ENCODE measurements at regions not wholly inside any gene's neighbourhood (a gene's known extent, or its start where the extent isn't known, plus 50 kb on each side); places are given as distances from the start of the nearest gene placed in this dataset.

DNA sequence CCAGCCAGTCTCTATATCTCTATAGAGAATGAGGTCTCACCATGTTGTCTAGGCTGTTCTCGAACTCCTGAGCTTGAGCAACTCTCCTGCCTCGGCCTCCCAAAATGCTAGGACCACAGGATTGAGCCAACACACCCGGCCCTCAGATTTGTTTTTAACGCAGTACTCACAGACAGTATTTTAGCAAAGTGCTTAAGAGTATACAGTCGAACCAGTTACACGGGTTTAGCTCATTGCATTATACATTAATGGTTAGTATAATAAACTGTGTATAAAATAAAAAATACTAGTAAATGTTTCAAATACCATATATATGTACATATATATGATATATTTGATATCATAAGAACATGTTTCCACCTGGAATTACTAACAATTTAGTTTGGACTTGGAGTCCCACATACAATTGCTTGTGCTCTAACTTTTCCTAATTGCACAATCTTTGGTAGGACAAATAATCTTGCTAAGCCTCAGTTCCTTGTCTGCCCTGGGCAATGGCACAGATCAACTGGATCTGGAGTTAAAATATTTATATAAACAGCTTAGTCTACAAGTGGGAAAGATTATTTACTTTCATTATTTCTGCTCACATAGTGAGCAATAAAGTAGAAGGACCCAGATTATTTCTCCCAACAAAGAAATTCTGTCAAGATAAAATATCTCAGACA, 508.9 kb upstream of the LRATD1 start:
- DNase-seq: no peak

DNA sequence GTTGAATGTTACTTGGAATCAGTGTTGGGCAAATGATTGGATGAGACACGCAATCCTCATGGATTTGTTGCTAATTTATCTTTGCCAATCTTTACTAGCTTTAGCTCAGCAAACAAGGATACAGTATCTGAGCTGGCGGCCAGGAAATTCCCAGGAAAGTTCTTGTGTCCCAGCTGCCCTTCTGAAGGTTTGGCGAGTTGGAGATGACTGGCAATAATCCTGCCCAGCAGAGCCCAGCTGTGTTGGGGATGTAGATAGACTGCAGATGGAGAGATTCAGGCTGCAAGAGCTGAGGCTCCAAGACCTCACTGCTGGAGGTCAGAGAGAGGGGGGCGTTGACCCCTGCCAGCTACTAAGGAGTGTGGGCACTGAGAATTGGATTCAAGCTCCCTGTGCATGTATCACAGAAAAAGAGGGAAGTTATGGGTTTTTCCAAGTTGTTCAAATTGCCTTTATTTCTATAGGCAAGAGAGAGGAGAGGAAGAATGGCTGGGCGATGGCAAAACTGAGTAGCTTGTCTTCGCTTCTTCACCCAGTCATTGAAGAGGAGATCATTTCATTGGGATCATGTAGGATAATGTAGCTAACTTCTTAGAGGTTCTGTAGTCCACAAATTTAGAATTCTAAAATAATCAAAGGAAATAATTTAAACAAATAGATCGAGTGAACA, 506.8 kb upstream of the LRATD1 start:
- DNase-seq: no peak

- no peak for DNase-seq
Measured at GRCh38 chr2:14126846-14127245, 505.7 kb upstream of the LRATD1 start.

DNA sequence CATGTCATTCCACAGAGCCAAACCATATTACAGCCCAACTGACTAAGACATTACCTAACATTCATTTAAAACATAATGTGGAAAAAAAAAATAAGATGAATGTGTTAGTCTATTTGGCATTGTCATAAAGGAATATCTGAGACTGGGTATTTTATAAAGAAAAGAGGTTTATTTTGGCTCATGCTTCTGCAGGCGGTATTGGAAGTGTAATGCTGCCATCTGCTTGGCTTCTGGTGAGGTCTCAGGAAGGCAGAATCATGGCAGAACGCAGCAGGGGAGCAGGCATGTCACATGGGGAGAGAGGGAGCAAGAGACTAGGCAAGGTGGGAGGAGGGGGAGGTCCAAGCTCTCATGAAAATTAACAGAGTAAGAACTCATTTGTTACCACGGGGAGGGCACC, 504.8 kb upstream of the LRATD1 start:
- DNase-seq: no peak

DNA sequence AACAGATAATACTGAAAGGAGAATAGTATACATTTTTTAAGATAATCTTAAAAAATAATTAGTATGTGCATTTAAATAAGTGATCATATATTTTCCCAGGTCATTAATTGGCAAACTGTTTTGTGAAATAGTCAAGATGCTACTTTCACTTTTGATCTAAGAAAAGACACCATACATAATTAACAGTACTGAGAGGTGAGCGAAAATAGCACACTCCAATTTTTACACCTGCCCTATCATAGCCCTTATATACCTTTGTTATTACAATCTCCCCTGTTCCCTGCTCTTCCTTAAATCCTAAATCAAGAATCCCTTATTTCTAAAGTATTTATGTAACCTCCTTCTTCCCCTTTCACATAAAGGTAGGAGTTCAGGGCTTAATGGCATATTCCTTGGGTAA, 500.1 kb upstream of the LRATD1 start:
- no peak for DNase-seq

GRCh38 chr2:14134771-14135170, 497.7 kb upstream of the LRATD1 start:
- no peak for DNase-seq

GRCh38 chr2:14136030-14136429, 496.5 kb upstream of the LRATD1 start:
- no peak for DNase-seq

DNA sequence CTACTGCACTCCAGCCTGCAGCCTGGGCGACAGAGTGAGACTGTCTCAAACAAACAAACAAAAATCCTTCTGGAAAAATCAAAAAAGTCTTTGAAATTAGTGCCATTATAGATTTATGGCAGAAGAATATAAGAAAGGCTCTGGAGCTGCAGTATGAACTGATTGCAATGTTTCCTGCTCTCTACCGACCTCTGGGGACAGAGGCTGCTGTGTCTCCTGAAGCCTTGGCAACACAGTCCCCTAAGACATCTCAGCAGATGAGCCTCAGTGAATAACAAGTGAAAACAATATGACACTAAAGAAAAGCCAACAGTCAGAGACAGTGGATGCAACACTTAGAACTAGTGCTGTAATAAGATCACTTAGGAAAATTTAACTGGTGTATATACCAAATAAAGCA, 494.9 kb upstream of the LRATD1 start:
- DNase-seq: no peak

DNA sequence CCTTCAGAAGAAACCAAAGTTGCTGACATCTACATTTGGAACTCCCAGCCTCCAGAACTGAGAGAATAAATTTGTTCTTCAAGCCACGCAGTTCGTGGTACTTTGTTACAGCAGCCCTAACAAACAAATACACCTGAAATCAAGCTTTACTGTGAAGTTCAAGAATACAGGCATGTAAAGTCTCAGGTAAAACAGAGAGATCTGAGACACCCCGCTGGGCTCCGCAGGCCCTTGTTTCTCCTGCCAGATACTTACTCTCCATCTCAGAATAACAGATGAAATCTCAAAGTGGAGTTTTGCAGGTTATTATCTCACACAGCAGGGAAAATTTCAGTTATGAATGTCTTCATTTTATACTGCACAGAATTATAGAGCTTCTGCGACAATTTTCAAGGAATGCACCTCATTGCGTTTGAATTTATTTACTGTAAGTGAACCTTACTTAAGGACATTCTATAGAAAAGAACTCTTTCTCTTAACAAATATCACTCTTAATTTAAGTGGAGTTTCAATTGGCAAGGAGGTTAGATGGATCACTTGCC, 492.4 kb upstream of the LRATD1 start:
- no peak for DNase-seq

GRCh38 chr2:14143435-14143834, 489.1 kb upstream of the LRATD1 start:
- DNase-seq: no peak

- DNase-seq: no peak
Measured at GRCh38 chr2:14148216-14148615, 484.3 kb upstream of the LRATD1 start.

- no peak for DNase-seq
Measured at GRCh38 chr2:14157816-14158215, 474.7 kb upstream of the LRATD1 start.

GRCh38 chr2:14180333-14180732, 452.2 kb upstream of the LRATD1 start:
- DNase-seq: no peak

GRCh38 chr2:14182227-14182946, 450.1 kb upstream of the LRATD1 start:
- DNase-seq: no peak

- no peak for DNase-seq
Measured at GRCh38 chr2:14185906-14186305, 446.6 kb upstream of the LRATD1 start.

DNA sequence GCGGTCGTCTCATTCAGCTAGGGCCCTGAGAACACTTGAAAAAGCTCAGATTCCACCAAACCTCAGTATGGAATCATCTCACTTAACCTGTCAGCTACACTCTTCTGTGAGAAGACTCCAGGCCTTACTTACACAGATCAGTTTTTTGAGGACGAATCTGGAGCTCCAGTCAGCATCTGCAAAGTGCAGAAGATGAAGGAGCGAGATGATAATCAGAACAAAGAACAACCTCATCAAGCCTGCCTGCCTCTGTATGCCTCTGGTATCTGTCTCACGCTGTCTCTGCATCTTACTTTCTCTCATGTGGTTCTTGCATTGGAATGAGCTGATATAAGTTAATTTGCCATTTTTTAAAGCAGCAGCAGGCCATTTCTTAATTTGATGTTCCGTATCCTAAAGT, 444.1 kb upstream of the LRATD1 start:
- DNase-seq: no peak

GRCh38 chr2:14189929-14190328, 442.6 kb upstream of the LRATD1 start:
- DNase-seq: no peak

GRCh38 chr2:14194233-14194632, 438.3 kb upstream of the LRATD1 start:
- no peak for DNase-seq

DNA sequence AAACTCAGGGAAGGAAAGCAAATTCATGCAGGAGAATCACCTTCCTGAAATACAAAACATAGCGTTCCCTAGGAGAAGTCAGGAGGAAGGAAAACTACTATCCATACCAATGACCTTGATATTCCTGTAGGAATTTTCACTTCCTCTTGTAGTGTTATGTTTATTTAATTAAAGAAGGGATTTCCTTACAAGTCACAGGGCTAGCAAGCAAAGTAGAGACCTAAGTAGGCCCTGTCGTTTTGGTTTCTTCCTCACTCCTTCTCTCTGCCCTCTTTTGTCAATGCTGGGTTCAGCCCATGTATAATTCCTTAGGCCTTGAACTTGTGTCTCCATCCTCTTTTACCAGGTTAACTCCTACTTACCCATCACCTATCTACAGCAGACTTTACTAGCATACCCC, 435.2 kb upstream of the LRATD1 start:
- DNase-seq: no peak

- no peak for DNase-seq
Measured at GRCh38 chr2:14199040-14199439, 433.5 kb upstream of the LRATD1 start.

- no peak for DNase-seq
Measured at GRCh38 chr2:14219306-14219705, 413.2 kb upstream of the LRATD1 start.

- DNase-seq: no peak
Measured at GRCh38 chr2:14220101-14220500, 412.4 kb upstream of the LRATD1 start.

DNA sequence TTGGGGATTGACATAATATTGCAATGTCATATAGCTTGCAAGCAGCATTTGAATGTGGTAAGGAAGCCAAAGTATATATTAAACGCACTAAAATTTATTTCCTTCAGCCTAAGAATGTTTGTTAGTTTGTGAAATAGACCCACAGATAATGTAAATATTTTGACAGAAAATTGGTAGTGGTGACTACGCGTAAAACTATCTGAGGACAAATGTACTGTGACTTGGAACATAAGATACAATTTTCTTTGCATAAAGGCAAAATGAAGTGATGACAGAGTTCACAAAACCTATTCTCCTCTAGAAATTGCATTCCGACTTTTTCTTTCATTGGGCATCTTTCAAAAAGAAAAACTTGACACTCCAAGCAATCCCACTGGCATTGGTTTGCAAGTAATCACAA, 411.1 kb upstream of the LRATD1 start:
- DNase-seq: no peak

DNA sequence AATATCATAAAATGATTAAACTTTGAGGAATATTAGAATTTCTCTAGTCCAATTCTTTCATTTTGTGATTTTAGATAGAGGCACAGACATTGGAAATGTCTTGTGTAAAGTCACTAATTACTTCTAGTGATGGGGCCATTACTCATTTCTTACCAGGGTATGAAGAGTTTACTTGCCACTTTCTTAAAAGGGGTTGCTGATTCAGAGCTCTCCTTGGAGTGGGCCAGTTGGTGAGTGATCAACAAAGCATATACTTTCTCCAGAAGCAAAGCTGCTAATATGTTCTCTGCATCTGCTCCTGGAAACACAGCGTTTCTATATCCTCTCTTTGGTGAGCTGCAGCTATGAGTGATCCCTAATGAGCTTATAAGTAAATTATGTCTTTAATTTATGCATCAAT, 408.9 kb upstream of the LRATD1 start:
- DNase-seq: no peak

Data from NCI-H2081 treated with DMSO at 0.1 percent for 48 hours (cell line).